IPS-20b (cell line): ENCODE measurements at regions not wholly inside any gene's neighbourhood (a gene's known extent, or its start where the extent isn't known, plus 50 kb on each side); places are given as distances from the start of the nearest gene placed in this dataset.

ENCODE experiments used
- H3K27ac ChIP-seq: one replicate; pipeline ENCODE4 v1.5.1; 2013; ENCODE audit warnings: low read length
- H3K27me3 ChIP-seq: 2 replicates; pipeline ENCODE4 v1.6.1; 2013; ENCODE audit warnings: mild to moderate bottlenecking, low read length, inconsistent platforms; ENCODE audit not compliant: insufficient read depth
- H3K36me3 ChIP-seq: 2 replicates; pipeline ENCODE4 v1.6.1; 2013; ENCODE audit warnings: low read depth, mild to moderate bottlenecking, inconsistent platforms, low read length, moderate library complexity; ENCODE audit not compliant: insufficient read depth
- H3K4me1 ChIP-seq: 2 replicates; pipeline ENCODE4 v1.6.1; 2013; ENCODE audit warnings: mild to moderate bottlenecking, control low read depth, inconsistent platforms, low read length, moderate library complexity; ENCODE audit not compliant: insufficient read depth
- H3K4me3 ChIP-seq: 2 replicates; pipeline ENCODE4 v1.5.1; 2013; ENCODE audit warnings: mild to moderate bottlenecking, low read length, inconsistent platforms
- H3K9ac ChIP-seq: 2 replicates; pipeline ENCODE4 v1.6.1; 2013; ENCODE audit warnings: low read depth, mild to moderate bottlenecking, inconsistent platforms, low read length, moderate library complexity
- H3K9me3 ChIP-seq: 2 replicates; pipeline ENCODE4 v1.6.1; 2013; ENCODE audit warnings: mild to moderate bottlenecking, low read depth, low read length, inconsistent platforms; ENCODE audit not compliant: insufficient read depth

- Histone ChIP-seq H3K36me3 (no peaks in the 10 kb centered on the region), H3K27me3 (no peaks in the 10 kb centered on the region), H3K4me1 (no peaks in the 10 kb centered on the region; the same call in 1 of the 2 replicates), H3K9me3 (no peaks in the 10 kb centered on the region), H3K4me3 (no peak overlapping the region), H3K27ac (no peak overlapping the region), H3K9ac (no peak overlapping the region)
Observed at GRCh38 chr2:150417278-150417677, 70.2 kb downstream of the RND3 start.

- H3K9ac ChIP-seq: no peak overlapping the region
- H3K27ac ChIP-seq: no peak overlapping the region
- no peak overlapping the region for H3K4me3 ChIP-seq
- no peaks in the 10 kb centered on the region for H3K9me3 ChIP-seq
- H3K4me1 ChIP-seq: peaks cover 16% of the 10 kb centered on the region
- H3K36me3 ChIP-seq: no peaks in the 10 kb centered on the region
- H3K27me3 ChIP-seq: no peaks in the 10 kb centered on the region
Observed at GRCh38 chr2:150415022-150415421, 72.4 kb downstream of the RND3 start.

GRCh38 chr2:150413910-150414309 is 73.6 kb downstream of the RND3 start:
- Histone ChIP-seq H3K9ac (no peak overlapping the region), H3K9me3 (no peaks in the 10 kb centered on the region), H3K4me1 (peaks cover 16% of the 10 kb centered on the region), H3K4me3 (no peak overlapping the region), H3K27me3 (no peaks in the 10 kb centered on the region), H3K27ac (no peak overlapping the region), H3K36me3 (no peaks in the 10 kb centered on the region)

- H3K9me3 ChIP-seq: no peaks in the 10 kb centered on the region
- H3K27ac ChIP-seq: no peak overlapping the region
- H3K9ac ChIP-seq: no peak overlapping the region
- H3K4me3 ChIP-seq: no peak overlapping the region
- H3K36me3 ChIP-seq: no peaks in the 10 kb centered on the region
- H3K27me3 ChIP-seq: no peaks in the 10 kb centered on the region
- H3K4me1 ChIP-seq: peaks cover 16% of the 10 kb centered on the region
Observed at GRCh38 chr2:150413366-150413765, 74.1 kb downstream of the RND3 start.

GRCh38 chr2:150410809-150411208 is 76.7 kb downstream of the RND3 start:
- H3K27me3 ChIP-seq: no peaks in the 10 kb centered on the region
- H3K9me3 ChIP-seq: no peaks in the 10 kb centered on the region
- no peak overlapping the region for H3K27ac ChIP-seq
- H3K36me3 ChIP-seq: no peaks in the 10 kb centered on the region
- no peak overlapping the region for H3K9ac ChIP-seq
- no peak overlapping the region; the same call in 1 of the 2 replicates for H3K4me3 ChIP-seq
- peaks cover 16% of the 10 kb centered on the region for H3K4me1 ChIP-seq

GRCh38 chr2:150409196-150409595 is 78.3 kb downstream of the RND3 start:
- Histone ChIP-seq H3K4me3 (no peak overlapping the region), H3K4me1 (peaks cover 16% of the 10 kb centered on the region), H3K36me3 (no peaks in the 10 kb centered on the region), H3K9ac (no peak overlapping the region), H3K9me3 (no peaks in the 10 kb centered on the region), H3K27me3 (no peaks in the 10 kb centered on the region), H3K27ac (no peak overlapping the region)

- H3K27ac ChIP-seq: no peak overlapping the region
- H3K9ac ChIP-seq: no peak overlapping the region
Observed at GRCh38 chr2:150404147-150404546, 83.3 kb downstream of the RND3 start.

GRCh38 chr2:150403457-150403856 is 84.0 kb downstream of the RND3 start:
- no peak overlapping the region for H3K27ac ChIP-seq
- no peaks in the 10 kb centered on the region for H3K27me3 ChIP-seq
- no peaks in the 10 kb centered on the region for H3K9me3 ChIP-seq
- H3K4me1 ChIP-seq: no peaks in the 10 kb centered on the region; the same call in 1 of the 2 replicates
- H3K9ac ChIP-seq: no peak overlapping the region
- no peak overlapping the region for H3K4me3 ChIP-seq
- no peaks in the 10 kb centered on the region for H3K36me3 ChIP-seq

More at GRCh38 chr2:150404147-150404546, 83.3 kb downstream of the RND3 start:
- Histone ChIP-seq H3K27me3 (no peaks in the 10 kb centered on the region), H3K9me3 (no peaks in the 10 kb centered on the region), H3K4me3 (no peak overlapping the region), H3K4me1 (no peaks in the 10 kb centered on the region; the same call in 1 of the 2 replicates), H3K36me3 (no peaks in the 10 kb centered on the region)

- H3K4me1 ChIP-seq: no peaks in the 10 kb centered on the region; the same call in 1 of the 2 replicates
- H3K9ac ChIP-seq: no peak overlapping the region
Observed at GRCh38 chr2:150402953-150403352, 84.5 kb downstream of the RND3 start.

GRCh38 chr2:150400849-150401248 is 86.6 kb downstream of the RND3 start:
- H3K9me3 ChIP-seq: no peaks in the 10 kb centered on the region
- no peak overlapping the region for H3K27ac ChIP-seq
- no peak overlapping the region for H3K9ac ChIP-seq
- H3K4me3 ChIP-seq: no peak overlapping the region
- no peaks in the 10 kb centered on the region for H3K36me3 ChIP-seq
- H3K4me1 ChIP-seq: no peaks in the 10 kb centered on the region; the same call in 1 of the 2 replicates
- no peaks in the 10 kb centered on the region for H3K27me3 ChIP-seq

More at GRCh38 chr2:150402953-150403352, 84.5 kb downstream of the RND3 start:
- Histone ChIP-seq H3K27ac (no peak overlapping the region), H3K4me3 (no peak overlapping the region), H3K9me3 (no peaks in the 10 kb centered on the region), H3K27me3 (no peaks in the 10 kb centered on the region), H3K36me3 (no peaks in the 10 kb centered on the region)

GRCh38 chr2:150392614-150393013 is 94.9 kb downstream of the RND3 start:
- no peak overlapping the region for H3K27ac ChIP-seq
- no peaks in the 10 kb centered on the region for H3K27me3 ChIP-seq
- H3K4me1 ChIP-seq: no peaks in the 10 kb centered on the region
- H3K9me3 ChIP-seq: no peaks in the 10 kb centered on the region
- no peak overlapping the region for H3K9ac ChIP-seq
- H3K4me3 ChIP-seq: no peak overlapping the region
- H3K36me3 ChIP-seq: no peaks in the 10 kb centered on the region

GRCh38 chr2:150391779-150392178 is 95.7 kb downstream of the RND3 start:
- Histone ChIP-seq H3K27ac (no peak overlapping the region), H3K4me1 (no peaks in the 10 kb centered on the region), H3K9me3 (no peaks in the 10 kb centered on the region), H3K9ac (no peak overlapping the region), H3K36me3 (no peaks in the 10 kb centered on the region), H3K4me3 (no peak overlapping the region), H3K27me3 (no peaks in the 10 kb centered on the region)
